OCI-LY3 (cell line): ENCODE measurements at regions not wholly inside any gene's neighbourhood (a gene's known extent, or its start where the extent isn't known, plus 50 kb on each side); places are given as distances from the start of the nearest gene placed in this dataset.

Experiments used
- H2AFZ ChIP-seq: fragments of 200-600, 300-600 bp; shearing (Covaris generic); 2 replicates; pipeline ENCODE4 v1.6.0; 2014; ENCODE audit warnings: antibody characterized with exemption, low read depth, low read length
- H3K27ac ChIP-seq: fragments of 200-600, 300-600 bp; sonication (generic); 2 replicates; pipeline ENCODE4 v1.5.1; 2014; ENCODE audit warnings: mild to moderate bottlenecking, low read length, moderate library complexity, mixed read lengths
- H3K27me3 ChIP-seq: fragments of 200-600, 300-600 bp; sonication (generic); 2 replicates; pipeline ENCODE4 v1.6.1; 2014; ENCODE audit warnings: low read depth, low read length, mixed read lengths
- H3K36me3 ChIP-seq: fragments of 200-600, 300-600 bp; sonication (generic); replicated peaks from 2 replicates; pipeline ENCODE3; 2014; ENCODE audit warnings: low read depth, low read length, mixed read lengths
- H3K4me1 ChIP-seq: fragments of 300-600, 200-600 bp; sonication (generic); 2 replicates; pipeline ENCODE4 v1.6.1; 2014; ENCODE audit warnings: low read length, mixed read lengths
- H3K4me2 ChIP-seq: fragments of 200-600, 300-600 bp; sonication (generic); 2 replicates; pipeline ENCODE4 v1.6.1; 2014; ENCODE audit warnings: low read length, mixed read lengths
- H3K4me3 ChIP-seq: fragments of 300-600, 200-600 bp; sonication (generic); 2 replicates; pipeline ENCODE4 v1.5.1; 2014; ENCODE audit warnings: antibody characterized with exemption, mild to moderate bottlenecking, low read length, moderate library complexity
- H3K79me2 ChIP-seq: fragments of 300-600, 200-600 bp; shearing (Covaris generic); 2 replicates; pipeline ENCODE4 v1.6.1; 2014; ENCODE audit warnings: mild to moderate bottlenecking, low read length, mixed read lengths
- H3K9ac ChIP-seq: fragments of 300-600, 200-600 bp; shearing (Covaris generic); 2 replicates; pipeline ENCODE4 v1.6.0; 2014; ENCODE audit warnings: mild to moderate bottlenecking, low read length, moderate library complexity
- H3K9me3 ChIP-seq: fragments of 200-600, 300-600 bp; shearing (Covaris generic); 2 replicates; pipeline ENCODE4 v1.6.1; 2014; ENCODE audit warnings: low read length, mixed read lengths; ENCODE audit not compliant: insufficient read depth
- H4K20me1 ChIP-seq: fragments of 200-600, 300-600 bp; sonication (generic); 2 replicates; pipeline ENCODE4 v1.6.1; 2016; ENCODE audit warnings: low read length, mixed read lengths; ENCODE audit not compliant: insufficient read depth
- CTCF ChIP-seq: fragments of 200-600, 300-600 bp; sonication (generic); IDR thresholded peaks from 2 replicates; pipeline ENCODE4 v1.5.1; 2014; ENCODE audit warnings: antibody characterized with exemption, low read length, low read depth
- EZH2phosphoT487 ChIP-seq: fragments of 200-600 bp; shearing (Covaris generic); IDR thresholded peaks from 2 replicates; pipeline ENCODE4 v1.6.1; 2018; ENCODE audit warnings: antibody characterized with exemption, mixed run types, low read depth

- Histone ChIP-seq H3K79me2 (no peaks in the 10 kb centered on the region), H3K4me3 (no peak overlapping the region), H3K4me1 (peaks cover 5% of the 10 kb centered on the region; the same call in 1 of the 2 replicates), H3K9me3 (no peaks in the 10 kb centered on the region), H2AFZ (no peak overlapping the region), H3K27me3 (no peaks in the 10 kb centered on the region), H3K9ac (no peak overlapping the region), H4K20me1 (no peaks in the 10 kb centered on the region), H3K4me2 (no peak overlapping the region), H3K27ac (no peak overlapping the region), H3K36me3 (no peaks in the 10 kb centered on the region)
- TF ChIP-seq EZH2phosphoT487: no peak
- no peak for TF ChIP-seq CTCF
Observed at GRCh38 chr4:32884198-32884597, 2164.0 kb downstream of the PCDH7 start.

DNA sequence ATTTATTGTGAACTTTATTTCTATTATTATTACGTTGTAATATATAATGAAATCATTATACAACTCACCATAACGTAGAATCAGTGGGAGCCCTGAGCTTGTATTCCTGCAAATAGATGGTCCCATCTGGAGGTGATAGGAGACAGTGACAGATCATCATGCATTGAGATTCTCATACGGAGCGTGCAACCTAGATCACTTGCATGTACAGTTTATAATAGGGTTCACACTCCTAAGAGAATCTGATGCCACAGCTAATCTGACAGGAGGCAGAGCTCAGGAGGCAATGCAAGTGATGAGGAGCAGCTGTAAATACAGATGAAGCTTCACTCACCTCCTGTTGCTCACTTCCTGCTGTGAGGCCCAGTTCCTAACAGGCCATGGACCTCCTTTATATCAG lies 2170.2 kb downstream of the PCDH7 start:
- TF ChIP-seq EZH2phosphoT487 (no peak), CTCF (no peak)
- Histone ChIP-seq H3K27ac (no peak overlapping the region), H3K4me3 (no peak overlapping the region), H3K27me3 (no peaks in the 10 kb centered on the region), H3K4me2 (no peak overlapping the region), H4K20me1 (no peaks in the 10 kb centered on the region), H3K79me2 (no peaks in the 10 kb centered on the region), H3K9ac (no peak overlapping the region), H3K36me3 (no peaks in the 10 kb centered on the region), H3K9me3 (no peaks in the 10 kb centered on the region), H3K4me1 (no peaks in the 10 kb centered on the region), H2AFZ (no peak overlapping the region)

- Histone ChIP-seq H3K4me2 (no peak overlapping the region), H3K27ac (no peak overlapping the region), H3K9me3 (no peaks in the 10 kb centered on the region), H3K36me3 (no peaks in the 10 kb centered on the region), H4K20me1 (no peaks in the 10 kb centered on the region), H3K4me1 (peaks cover 4% of the 10 kb centered on the region; the same call in 1 of the 2 replicates), H3K9ac (no peak overlapping the region), H2AFZ (no peak overlapping the region), H3K4me3 (no peak overlapping the region), H3K27me3 (no peaks in the 10 kb centered on the region), H3K79me2 (no peaks in the 10 kb centered on the region)
- TF ChIP-seq CTCF (no peak), EZH2phosphoT487 (no peak)
Observed at GRCh38 chr4:32909053-32909452, 2188.9 kb downstream of the PCDH7 start.

DNA sequence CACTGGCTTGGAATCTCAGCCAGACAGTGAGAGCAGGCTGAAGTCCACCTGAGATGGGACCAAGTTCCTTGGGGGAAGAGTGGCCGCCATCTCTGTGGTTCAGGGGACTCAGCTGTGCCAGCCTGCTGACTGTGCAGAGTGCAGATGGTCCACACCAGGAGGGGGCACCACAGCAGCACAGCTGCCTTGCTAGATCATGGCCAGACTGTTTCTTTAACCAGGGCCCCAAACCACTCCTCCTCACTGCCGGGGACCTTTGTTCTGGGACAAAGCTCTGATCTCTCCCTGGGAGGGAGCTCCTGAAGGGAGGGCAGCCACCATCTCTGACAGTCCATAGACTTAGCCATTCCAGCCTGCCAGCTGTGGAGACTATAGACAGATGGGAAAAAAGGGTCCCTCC lies 2189.6 kb downstream of the PCDH7 start:
- TF ChIP-seq CTCF (no peak), EZH2phosphoT487 (no peak)
- Histone ChIP-seq H3K9me3 (no peaks in the 10 kb centered on the region), H3K9ac (no peak overlapping the region), H3K4me1 (peaks cover 4% of the 10 kb centered on the region; the same call in 1 of the 2 replicates), H3K36me3 (no peaks in the 10 kb centered on the region), H3K79me2 (no peaks in the 10 kb centered on the region), H4K20me1 (no peaks in the 10 kb centered on the region), H3K27ac (no peak overlapping the region), H2AFZ (no peak overlapping the region), H3K27me3 (no peaks in the 10 kb centered on the region), H3K4me3 (no peak overlapping the region), H3K4me2 (no peak overlapping the region)
